WERI-Rb-1 (cell line): ENCODE measurements at regions not wholly inside any gene's neighbourhood (a gene's known extent, or its start where the extent isn't known, plus 50 kb on each side); places are given as distances from the start of the nearest gene placed in this dataset.

Experiments
- DNase-seq: peaks from one replicate; pipeline ENCODE4 v3.0.0-alpha.2; 2020
- H3K27ac ChIP-seq: fragments of 250-450 bp; sonication (Bioruptor Pico); 2 replicates; pipeline ENCODE4 v1.5.1; 2020; ENCODE audit warnings: mild to moderate bottlenecking, moderate library complexity
- H3K27me3 ChIP-seq: fragments of 250-450 bp; sonication (Bioruptor Pico); 2 replicates; pipeline ENCODE4 v1.5.1; 2021; ENCODE audit warnings: mild to moderate bottlenecking, low read depth, moderate library complexity; ENCODE audit not compliant: insufficient read depth, severe bottlenecking
- H3K36me3 ChIP-seq: fragments of 250-450 bp; sonication (Bioruptor Pico); 2 replicates; pipeline ENCODE4 v1.5.1; 2020; ENCODE audit warnings: mild to moderate bottlenecking, moderate library complexity
- H3K4me3 ChIP-seq: 2 replicates; pipeline ENCODE4 v1.5.1; 2011; ENCODE audit warnings: low read depth, mild to moderate bottlenecking, control low read depth, low read length
- H3K9me3 ChIP-seq: fragments of 250-450 bp; sonication (Bioruptor Pico); 2 replicates; pipeline ENCODE4 v1.5.1; 2021; ENCODE audit warnings: mild to moderate bottlenecking, moderate library complexity; ENCODE audit not compliant: severe bottlenecking
- CTCF ChIP-seq: IDR thresholded peaks from 2 replicates; pipeline ENCODE4 v1.5.1; 2011; ENCODE audit warnings: low read depth, mild to moderate bottlenecking, control low read depth, inconsistent platforms, low read length

GRCh38 chr4:153034681-153035080 is 98.6 kb downstream of the FHDC1 start:
- H3K4me3 ChIP-seq = no peak overlapping the region
- no peak for TF ChIP-seq CTCF
- DNase-seq = no peak
- H3K27me3 ChIP-seq = no peaks in the 10 kb centered on the region
- peaks cover 3% of the 10 kb centered on the region for H3K9me3 ChIP-seq
- H3K27ac ChIP-seq = no peak overlapping the region
- no peaks in the 10 kb centered on the region for H3K36me3 ChIP-seq

- no peak for TF ChIP-seq CTCF
- Histone ChIP-seq H3K4me3 (no peak overlapping the region), H3K27ac (no peak overlapping the region), H3K27me3 (no peaks in the 10 kb centered on the region), H3K9me3 (peaks cover 7% of the 10 kb centered on the region), H3K36me3 (no peaks in the 10 kb centered on the region)
- no peak for DNase-seq
These were observed 100.9 kb downstream of the FHDC1 start for GRCh38 chr4:153036931-153037482.

GRCh38 chr4:153038623-153039311 is 102.6 kb downstream of the FHDC1 start:
- Histone ChIP-seq H3K4me3 (no peak overlapping the region), H3K9me3 (peaks cover 7% of the 10 kb centered on the region), H3K27me3 (no peaks in the 10 kb centered on the region), H3K36me3 (no peaks in the 10 kb centered on the region), H3K27ac (no peak overlapping the region)
- no peak for DNase-seq
- TF ChIP-seq CTCF = no peak

GRCh38 chr4:153039542-153040185 is 103.5 kb downstream of the FHDC1 start:
- Histone ChIP-seq H3K27ac (no peak overlapping the region), H3K9me3 (peaks cover 7% of the 10 kb centered on the region), H3K4me3 (no peak overlapping the region), H3K36me3 (no peaks in the 10 kb centered on the region), H3K27me3 (no peaks in the 10 kb centered on the region)
- DNase-seq = no peak
- TF ChIP-seq CTCF = no peak

- Histone ChIP-seq H3K9me3 (peaks cover 7% of the 10 kb centered on the region), H3K27me3 (no peaks in the 10 kb centered on the region), H3K36me3 (no peaks in the 10 kb centered on the region), H3K4me3 (no peak overlapping the region), H3K27ac (no peak overlapping the region)
- DNase-seq = no peak
- no peak for TF ChIP-seq CTCF
These were observed 104.6 kb downstream of the FHDC1 start for GRCh38 chr4:153040677-153041076.
